NT2/D1 (cell line): ENCODE measurements at regions not wholly inside any gene's neighbourhood (a gene's known extent, or its start where the extent isn't known, plus 50 kb on each side); places are given as distances from the start of the nearest gene placed in this dataset.

Source experiments
- SUZ12 ChIP-seq: IDR thresholded peaks from 2 replicates; pipeline ENCODE4 v1.6.1; 2011; ENCODE audit not compliant: insufficient read length, insufficient read depth; ENCODE audit errors: extremely low read depth
- YY1 ChIP-seq: IDR thresholded peaks from 2 replicates; pipeline ENCODE4 v1.6.1; 2011; ENCODE audit not compliant: insufficient read length, insufficient read depth
- ZNF274 ChIP-seq: IDR thresholded peaks from 2 replicates; pipeline ENCODE4 v1.6.1; 2011; ENCODE audit warnings: mild to moderate bottlenecking, low read depth, low read length

DNA sequence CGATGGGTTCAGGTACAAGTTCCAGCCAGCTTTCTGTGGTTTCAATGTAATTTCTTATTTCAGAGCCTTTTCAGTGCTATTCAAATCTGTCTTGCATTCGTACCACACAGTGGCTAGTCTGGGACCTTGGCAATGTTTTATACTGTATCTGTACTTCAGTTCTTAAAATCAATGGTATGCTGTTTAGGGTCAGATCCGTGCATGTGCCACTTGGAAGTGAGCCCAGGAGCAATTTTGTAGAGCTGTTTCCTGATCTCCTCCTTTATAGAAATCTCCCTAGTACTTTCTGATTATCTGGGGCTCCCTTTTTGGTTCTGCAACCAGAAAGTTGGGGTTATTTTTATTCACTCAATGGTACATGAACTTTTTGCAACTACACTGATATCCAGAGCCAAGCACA lies 59.5 kb upstream of the NDUFB4 start:
- no peak for TF ChIP-seq ZNF274
- no peak for TF ChIP-seq YY1
- TF ChIP-seq SUZ12 = no peak
